SK-N-SH (cell line): ENCODE measurements at regions not wholly inside any gene's neighbourhood (a gene's known extent, or its start where the extent isn't known, plus 50 kb on each side); places are given as distances from the start of the nearest gene placed in this dataset.

Experiments used
- CHD2 ChIP-seq: fragments of 150-350 bp; IDR thresholded peaks from 2 replicates; pipeline ENCODE4 v1.6.1; 2018; ENCODE audit warnings: low read length; ENCODE audit not compliant: partially characterized antibody
- ELF1 ChIP-seq: IDR thresholded peaks from 2 replicates; pipeline ENCODE4 v1.4.0; 2012
- NFIC ChIP-seq: IDR thresholded peaks from 2 replicates; pipeline ENCODE4 v1.4.0; 2012; ENCODE audit warnings: borderline replicate concordance
- POLR2AphosphoS5 ChIP-seq: IDR thresholded peaks from 2 replicates; pipeline ENCODE4 v1.6.1; 2012; ENCODE audit warnings: low read depth, low read length
- YY1 ChIP-seq: IDR thresholded peaks from 2 replicates; pipeline ENCODE4 v1.4.0; 2012; ENCODE audit warnings: low read depth, mild to moderate bottlenecking

- TF ChIP-seq CHD2 (no peak), YY1 (no peak), POLR2AphosphoS5 (no peak), ELF1 (no peak), NFIC (no peak)
Measured at GRCh38 chr3:80929576-80929975, 831.9 kb downstream of the GBE1 start.
